HG02840 (cell line): ENCODE measurements at regions not wholly inside any gene's neighbourhood (a gene's known extent, or its start where the extent isn't known, plus 50 kb on each side); places are given as distances from the start of the nearest gene placed in this dataset.
"Not testable (repeated sequence)": the region's sequence is repeated elsewhere in the genome, so short reads cannot be mapped to it uniquely, and the experiment has no call there.

Experiments
- ATAC-seq: cut with Tn5 transposase; IDR thresholded peaks from one replicate; pipeline ENCODE4 v1.9.1; 2021; ENCODE audit warnings: mild to moderate bottlenecking, moderate library complexity, moderate number of reproducible peaks; ENCODE audit not compliant: unreplicated experiment, low FRiP score

DNA sequence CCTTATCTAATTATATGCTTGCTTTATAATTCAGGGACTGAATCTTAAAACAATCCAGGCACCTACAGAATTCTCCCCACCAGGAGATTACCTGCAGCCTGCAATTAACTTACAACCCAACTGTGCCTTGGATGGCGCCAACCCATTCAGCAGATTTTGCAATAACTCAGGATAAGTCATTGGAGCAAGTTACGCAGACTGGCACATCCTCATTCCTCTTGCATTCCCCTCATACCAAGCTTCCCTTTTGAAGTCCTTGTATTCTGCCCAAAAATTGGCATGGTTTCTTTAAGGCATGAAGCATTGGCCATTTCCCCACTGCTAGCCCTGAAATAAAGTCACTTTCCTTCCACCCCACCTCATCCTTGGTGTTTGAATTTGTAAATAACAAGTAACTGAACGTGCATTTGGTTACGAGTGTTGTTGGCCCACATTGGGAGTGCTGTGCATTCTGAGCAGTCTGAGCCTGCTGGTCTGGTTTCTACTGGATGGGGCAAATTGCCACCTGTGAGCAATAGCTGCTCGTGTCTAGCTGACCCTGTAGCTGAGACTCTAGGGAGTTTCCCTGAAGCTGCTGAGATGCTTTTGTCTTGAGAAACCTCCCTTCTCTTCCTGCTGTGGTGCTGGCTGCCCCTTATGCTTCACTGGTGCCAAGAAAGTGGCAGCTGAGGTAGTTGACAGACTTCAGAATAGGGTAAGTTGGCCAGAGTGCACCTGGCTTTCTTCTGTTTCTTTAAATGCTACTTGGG, 99.2 kb upstream of the SCAF11 start:
- ATAC-seq, result no peak

DNA sequence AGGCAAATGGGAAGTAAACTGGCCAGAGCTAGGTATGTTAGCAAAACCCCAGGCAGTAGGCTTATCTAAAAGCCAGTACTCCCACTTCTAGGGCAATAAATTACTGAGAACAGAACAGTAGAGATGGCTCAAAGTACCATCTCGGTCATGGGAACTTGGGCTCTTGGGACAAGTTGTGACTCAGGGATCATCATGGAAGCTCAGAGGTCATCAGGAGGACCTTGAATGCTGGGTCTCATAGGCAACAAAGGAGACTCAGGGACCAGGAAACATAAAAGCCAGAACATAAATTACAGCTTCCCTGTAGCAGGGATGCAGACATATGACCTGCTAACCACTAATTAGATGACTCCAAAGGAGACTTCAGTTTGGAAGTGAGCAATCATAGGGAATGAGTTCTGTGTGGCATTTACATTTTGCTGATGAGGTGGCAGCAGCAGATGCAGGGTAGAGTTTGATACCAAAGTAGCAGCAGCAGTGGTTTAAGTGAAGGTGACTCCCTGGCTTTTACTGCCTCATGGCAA, 97.6 kb upstream of the SCAF11 start:
- ATAC-seq, result no peak

DNA sequence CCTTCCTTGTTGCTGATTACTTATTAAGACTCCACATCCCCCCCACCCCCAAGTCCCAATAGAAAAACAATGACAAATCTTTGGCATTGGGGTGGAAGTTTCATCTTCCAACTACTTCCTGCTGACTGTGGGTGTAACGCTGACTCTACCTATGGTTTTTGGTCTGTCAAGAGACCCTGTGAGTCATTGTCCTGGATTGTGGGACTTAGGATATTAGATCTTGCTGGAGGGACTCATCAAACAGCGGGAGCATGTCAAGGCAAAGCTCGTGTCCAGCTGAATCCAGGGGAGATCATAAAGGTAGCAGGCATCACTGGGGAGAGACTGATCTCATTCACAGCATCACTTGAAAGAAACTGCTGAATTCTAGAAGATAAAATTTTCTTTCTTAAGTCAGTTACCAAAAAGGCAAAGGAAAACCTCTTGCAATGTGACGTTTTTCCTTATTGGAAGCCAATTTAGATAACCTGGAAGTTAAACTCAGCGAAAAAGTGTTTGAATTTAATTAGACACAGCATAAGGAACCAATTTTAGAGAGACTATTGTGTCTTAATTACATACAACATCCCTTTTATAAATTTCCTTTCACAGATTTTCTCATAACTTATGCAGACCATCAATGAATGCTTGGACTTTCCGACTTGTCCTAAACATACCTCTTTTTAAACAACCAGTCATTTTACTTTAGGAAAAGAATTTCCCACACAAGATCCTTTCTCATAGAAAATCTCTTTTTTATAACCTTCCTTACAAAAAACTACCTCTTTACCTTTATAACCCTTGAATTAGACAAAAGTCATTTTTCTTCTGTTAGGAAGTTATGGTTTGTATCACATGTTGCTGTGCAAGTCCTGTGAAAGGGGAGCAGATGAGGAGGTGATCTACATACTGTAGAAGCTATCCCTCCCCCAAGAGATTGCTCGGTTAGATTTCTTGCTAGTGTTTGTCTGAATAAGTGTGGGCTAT, 94.6 kb upstream of the SCAF11 start:
- no peak for ATAC-seq

DNA sequence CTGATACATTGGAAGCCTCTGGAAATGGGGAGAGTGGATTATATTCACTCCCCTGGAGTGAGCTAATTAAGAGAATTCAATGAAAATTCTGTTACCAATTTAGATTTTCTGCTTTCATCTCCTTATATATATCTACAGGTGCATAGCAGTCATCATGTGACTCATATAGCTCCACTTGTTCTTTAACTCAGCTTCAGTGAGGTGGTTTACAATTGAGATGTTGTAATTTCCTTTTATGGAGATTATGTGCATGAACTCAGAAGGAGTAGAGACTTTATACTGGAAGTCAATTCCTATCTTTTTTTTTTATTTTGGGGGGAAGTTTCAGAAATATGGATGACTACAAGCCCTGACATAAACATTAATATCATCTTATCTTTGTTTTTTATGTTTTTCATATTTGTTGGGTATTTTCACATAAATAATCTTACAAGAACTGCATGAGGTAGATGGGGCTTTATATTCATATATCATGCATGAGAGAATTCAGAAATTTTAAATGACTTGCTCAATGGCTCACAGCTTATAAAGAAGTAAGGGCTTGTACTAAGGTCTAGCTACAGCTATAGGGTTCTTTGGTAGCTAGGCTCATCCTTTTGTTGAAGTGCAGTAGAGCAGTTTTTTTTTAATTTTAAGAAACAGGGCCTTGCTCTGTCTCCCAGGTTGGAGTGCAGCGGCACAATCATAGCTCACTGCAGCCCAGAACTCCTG, 92.3 kb upstream of the SCAF11 start:
- no peak for ATAC-seq

DNA sequence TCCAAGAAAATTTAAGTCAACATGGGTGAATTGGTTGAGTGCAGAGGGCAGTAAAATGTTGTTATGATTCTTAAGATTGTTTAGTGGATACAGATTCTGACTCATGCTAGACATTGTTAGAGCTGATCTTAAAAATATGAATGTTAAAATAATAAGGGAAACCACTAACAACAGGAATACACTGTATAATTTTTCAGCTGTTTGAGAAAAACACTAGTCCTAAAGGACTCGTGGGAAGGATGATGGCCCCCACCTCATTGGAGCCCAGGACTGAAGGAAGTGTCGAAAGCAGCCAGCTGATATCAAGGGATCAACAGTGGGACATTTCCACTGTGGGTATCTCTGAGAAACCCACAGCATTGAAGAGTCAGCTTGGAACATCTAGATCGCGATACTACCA, 82.9 kb upstream of the SCAF11 start:
- no peak for ATAC-seq

GRCh38 chr12:46071769-46072624, 81.6 kb upstream of the SCAF11 start:
- peak; percentile 92 for ATAC-seq

GRCh38 chr12:46071335-46071734, 81.0 kb upstream of the SCAF11 start:
- ATAC-seq, result no peak

GRCh38 chr12:46067094-46067493, 76.7 kb upstream of the SCAF11 start:
- no peak for ATAC-seq

DNA sequence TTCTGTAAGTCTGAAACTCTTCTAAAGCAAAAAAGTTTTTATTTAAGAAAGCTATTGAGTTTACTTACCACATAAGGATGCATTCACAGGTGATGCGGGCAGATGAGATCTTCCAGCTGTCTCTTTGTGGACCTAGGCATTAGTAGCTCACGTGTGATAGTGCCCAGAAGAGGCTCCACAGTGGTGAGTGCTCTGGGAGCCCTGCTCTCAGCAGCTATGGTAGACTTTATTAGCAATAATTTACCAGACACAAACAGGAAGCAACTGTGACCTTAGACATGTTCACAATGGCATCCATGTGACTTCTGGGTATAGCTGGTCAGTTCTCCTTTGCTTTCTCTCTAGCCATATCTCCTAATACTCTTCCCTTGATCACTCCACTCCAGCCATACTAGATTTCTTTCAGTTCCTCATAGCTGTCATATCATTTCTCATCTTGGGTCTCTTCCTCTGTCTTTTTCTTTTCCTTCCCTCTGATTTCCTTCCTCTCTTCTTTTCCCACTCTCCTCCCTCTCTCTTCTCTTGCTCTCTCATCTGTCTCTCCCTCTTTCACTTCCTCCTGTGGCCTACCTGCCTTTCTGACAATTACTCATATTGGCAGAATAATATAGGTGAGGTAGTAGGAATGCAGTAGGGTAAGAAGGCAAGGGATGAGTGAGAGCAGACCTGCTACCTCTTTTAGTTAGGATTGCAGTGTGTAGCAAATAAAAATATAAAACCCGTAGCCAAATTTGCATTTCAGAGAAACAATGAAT, 75.2 kb upstream of the SCAF11 start:
- peak; percentile 58 for ATAC-seq

DNA sequence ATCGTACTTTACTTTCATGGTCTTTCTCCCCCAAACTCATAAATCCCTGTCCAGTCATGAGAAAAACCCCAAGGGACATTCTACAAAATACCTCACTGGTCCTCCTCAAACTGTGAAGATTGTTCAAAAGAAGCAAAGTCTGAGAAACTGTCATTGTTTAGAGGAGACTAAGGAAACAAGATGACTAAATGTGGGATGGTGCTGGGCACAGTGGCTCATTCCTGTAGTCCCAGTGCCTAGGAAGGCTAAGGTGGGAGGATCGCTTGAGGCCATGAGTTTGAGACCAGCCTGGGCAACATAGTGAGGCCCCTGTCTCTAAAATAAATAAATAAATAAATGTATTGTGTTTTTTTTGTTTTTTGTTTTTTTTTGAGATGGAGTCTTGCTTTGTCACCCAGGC, 74.2 kb upstream of the SCAF11 start:
- ATAC-seq, result no peak

- not testable (repeated sequence) for ATAC-seq
Measured at GRCh38 chr12:46058697-46059096, 68.3 kb upstream of the SCAF11 start.

DNA sequence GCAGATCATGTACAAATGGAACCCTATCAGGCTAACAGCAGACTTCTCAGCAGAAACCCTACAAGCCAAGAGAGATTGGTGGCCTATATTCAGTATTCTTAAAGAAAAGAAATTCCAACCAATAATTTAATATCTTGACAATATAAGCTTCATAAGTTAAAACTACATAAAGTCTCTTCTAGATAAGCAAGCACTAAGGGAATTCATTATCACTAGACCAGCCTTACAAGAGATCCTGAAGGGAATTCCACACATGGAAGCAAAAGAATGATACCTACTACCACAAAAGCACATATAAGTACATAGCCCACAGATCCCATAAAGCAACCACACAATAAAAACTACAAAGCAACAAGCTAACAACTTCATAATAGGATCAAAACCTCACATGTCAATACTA, 60.4 kb upstream of the SCAF11 start:
- no peak for ATAC-seq

- no peak for ATAC-seq
Measured at GRCh38 chr12:46049665-46050064, 59.3 kb upstream of the SCAF11 start.

DNA sequence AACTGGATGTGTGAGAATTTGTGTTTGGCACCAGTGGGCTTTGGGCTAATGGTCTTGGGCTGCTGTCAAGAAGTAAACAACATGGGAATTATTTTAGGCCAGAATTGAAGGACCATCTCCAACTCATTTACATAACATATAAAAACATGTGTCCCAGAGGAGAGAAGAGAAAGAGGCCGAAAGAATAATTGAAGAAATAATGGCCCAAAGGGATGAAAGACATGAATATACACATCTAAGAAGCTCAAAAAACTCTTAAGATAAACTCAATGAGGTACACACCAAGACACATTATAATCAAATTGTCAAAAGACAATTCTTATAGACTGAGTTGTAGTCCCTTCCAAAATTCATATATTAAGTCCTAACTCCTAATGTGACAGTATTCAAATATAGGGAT, 56.1 kb upstream of the SCAF11 start:
- no peak for ATAC-seq

GRCh38 chr12:46043972-46044520, 53.7 kb upstream of the SCAF11 start:
- no peak for ATAC-seq
